Fibroblast of skin of scalp (primary cell): ENCODE measurements at regions not wholly inside any gene's neighbourhood (a gene's known extent, or its start where the extent isn't known, plus 50 kb on each side); places are given as distances from the start of the nearest gene placed in this dataset.

Experiments used
- DNase-seq: peaks from one replicate; pipeline ENCODE4 v3.0.0-alpha.2; 2013

DNA sequence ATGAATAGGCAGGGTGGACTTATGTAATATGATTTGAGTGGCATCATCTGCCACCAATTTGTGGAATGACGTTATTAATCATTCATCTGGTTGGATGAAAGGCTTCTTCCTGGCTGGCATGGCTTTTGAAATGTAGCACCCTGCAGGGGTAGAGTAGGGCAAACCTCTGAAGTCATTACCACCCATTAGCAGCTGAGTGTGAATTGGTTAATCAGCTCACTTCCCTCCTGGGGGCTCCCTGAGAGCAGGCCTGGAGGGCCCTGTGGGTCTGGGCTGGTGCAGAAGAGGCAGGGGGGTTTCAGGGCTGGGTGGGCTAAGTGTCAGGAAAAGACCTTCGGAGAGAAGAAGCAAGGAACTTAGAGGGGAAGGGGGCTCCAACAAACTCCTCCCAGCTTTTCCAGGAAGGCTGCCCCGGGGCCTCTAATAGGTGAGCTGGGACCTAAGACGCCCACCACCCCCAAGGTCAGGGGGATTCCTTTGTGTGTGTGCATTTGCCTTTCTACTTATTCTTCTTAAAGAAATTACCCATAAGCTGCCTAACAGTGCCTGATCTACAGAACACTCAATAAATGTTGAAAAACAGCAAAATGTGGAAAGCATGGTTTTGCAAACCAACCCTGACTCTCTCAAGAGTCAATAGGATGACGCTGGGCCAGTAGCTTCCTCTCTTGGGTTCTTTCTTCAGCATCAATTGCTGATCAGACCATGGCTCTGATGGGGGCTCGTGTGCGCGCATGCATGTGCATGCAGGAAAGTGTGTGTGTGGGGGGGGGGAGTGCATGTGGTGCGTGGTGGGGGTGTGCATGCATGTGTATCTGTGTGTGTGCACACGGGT, 49.7 kb upstream of the ZNF516 start:
- no peak for DNase-seq
